GM18498 (cell line): ENCODE measurements at regions not wholly inside any gene's neighbourhood (a gene's known extent, or its start where the extent isn't known, plus 50 kb on each side); places are given as distances from the start of the nearest gene placed in this dataset.

ENCODE experiments used
- ATAC-seq: cut with Tn5 transposase; IDR thresholded peaks from one replicate; pipeline ENCODE4 v1.9.1; 2021; ENCODE audit warnings: mild to moderate bottlenecking, moderate library complexity; ENCODE audit not compliant: unreplicated experiment

DNA sequence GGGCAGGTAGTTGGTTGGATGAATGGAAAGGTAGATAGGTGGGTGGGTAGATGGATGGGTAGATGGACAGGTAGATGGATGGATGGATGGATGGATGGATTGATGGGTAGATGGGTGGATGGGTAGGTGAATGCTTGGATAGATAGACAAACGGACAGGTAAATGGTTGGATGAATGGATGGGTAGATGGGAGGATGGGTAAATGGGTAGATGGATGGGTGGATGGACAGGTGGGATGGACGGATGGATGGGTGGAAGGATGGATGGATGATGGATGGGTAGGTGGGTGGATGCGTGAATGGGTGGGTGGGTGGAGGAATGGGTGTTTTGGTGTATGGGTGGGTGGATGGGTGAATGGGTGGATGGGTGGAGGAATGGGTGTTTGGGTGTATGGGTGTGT, 50.1 kb upstream of the ASAP2 start:
- ATAC-seq, result no peak

DNA sequence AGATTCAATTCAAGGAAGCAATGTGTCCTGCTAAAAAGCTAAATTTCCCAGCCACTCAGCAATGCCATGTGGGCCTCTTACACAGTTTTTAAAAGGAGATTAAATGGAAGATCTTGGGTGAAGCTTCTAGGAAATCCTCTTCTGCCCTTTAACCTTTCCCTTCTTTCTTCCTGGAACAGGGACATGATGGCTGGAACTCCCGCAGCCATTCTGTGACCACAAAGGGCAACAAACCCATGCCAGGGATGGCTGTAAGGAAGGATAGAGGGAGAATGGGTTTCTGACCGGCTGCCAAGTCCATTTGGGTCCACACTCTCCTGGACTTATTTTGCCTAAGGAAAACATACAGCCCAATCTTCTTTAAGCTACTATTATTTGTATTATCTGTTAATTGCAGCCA, 52.6 kb upstream of the ASAP2 start:
- ATAC-seq, result no peak

DNA sequence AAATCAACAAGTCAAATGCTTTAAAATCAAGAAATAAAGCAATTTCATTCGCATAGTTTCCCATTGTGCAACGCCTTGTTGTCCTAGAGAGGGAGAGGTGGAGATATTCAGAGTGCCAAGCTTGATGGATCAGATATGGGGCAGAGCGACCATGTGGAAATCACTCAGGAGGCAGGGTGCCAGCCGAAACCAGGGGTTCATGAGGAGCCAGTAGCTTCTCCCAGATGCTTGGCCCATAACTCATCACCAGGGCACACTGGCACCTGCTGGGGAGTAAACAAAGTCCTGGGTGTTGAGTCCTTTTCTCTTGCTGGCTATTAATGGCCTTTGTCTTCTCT, 53.0 kb upstream of the ASAP2 start:
- no peak for ATAC-seq

DNA sequence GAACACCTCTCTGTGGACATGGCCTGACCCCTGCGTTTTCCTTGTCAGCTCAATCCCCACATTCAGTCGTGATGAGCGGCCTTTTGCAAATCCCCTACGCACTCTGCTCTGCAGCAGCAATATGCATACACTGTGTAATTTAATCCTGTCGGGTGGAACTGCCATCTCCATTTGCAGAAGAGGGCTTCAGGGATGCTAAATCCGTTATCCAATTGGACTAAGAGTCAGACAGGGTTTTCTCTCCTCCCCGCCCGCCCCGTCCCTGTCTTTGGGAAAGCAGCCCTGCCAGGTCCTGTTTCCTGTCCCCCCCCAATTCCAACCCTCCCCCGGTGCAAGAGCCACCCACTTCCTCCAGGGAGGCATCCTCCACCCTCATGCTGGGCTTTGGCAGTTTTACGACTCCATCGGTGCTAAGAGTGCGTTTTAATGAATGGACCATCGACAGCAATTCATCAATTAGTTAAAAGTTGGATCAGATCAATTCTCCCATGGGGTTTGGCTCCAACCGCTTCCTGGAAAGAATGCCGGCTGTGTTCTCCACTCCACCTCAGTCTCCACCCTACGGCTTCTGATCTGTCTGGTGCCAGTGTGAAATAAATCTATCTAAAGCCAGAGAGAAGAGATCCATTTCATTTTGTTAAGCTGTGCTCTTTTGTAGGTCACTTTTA, 53.5 kb upstream of the ASAP2 start:
- ATAC-seq, result no peak

DNA sequence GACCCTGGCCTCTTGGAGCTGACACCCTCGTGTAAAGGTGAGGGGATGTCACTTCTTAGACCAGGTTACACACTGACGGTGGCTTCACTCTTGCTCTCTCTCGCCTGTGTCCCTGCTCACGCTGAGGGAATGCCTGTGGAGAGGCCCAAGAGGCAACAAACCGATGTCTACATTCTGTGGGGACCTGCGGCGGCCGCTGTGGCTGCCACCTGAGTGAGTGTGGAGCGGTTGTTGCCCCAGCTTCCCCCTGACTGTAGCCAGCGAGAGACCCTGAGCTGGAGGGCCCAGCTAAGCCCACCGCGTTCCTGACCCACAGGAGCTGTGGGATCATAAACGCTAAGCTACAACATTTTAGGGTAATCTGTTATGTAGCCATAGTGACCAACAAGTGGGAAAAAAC, 55.7 kb upstream of the ASAP2 start:
- no peak for ATAC-seq

DNA sequence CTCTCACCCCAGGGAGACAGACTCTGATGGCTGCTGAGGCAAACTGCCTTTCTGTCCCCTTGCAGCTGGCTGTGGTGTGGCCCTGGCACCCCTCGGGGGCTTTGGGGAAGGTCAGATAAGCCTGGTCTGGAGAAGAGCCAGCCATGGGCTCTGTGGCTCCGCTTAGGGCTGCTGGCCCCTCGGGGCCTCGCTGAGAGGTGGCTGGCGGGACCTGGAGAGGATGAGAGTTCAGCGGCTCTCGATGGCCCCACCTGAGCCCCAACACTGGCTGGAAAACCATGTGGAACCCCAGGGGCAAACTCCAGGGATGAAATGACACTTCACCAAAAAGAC, 56.1 kb upstream of the ASAP2 start:
- no peak for ATAC-seq

DNA sequence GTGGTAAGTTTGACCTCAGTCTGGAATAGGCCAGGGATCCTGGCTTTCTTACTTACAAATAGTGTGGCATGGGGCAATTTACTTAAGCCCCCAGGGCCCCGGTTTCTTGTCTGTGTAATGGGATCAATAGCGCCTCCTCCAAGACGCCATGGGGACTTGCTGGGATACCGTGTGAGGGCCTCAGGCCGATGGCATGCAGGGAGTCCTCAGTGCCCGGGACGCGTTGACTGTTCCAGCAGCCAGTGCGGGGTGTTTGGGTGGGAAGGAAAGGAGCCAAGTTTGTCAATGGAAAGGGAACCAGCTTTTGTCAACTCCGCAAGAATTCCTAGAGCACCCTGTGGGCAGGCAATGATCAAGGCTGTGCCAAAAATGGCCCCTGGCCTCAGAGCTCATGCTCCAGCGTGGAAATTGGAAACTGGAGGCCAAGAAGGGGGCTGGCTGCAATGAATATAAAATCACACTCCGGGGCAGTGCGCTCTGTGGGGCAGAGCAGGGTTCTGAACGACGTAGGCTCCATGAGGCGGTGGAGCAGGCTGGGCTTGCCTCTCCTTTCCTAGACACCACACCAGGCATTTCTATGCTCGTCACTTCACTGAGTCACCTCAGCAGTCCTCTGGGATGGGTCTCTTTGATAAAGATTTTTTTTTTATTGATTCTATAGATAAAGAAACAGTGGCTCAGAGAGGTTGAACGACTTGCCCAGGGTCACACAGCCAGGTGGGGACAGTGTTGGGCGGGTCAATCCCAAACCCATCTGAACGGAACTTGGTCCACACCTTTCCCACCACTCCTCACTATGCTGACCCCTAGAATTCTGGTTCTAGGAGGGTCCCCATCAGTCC, 56.7 kb upstream of the ASAP2 start:
- ATAC-seq, result no peak

DNA sequence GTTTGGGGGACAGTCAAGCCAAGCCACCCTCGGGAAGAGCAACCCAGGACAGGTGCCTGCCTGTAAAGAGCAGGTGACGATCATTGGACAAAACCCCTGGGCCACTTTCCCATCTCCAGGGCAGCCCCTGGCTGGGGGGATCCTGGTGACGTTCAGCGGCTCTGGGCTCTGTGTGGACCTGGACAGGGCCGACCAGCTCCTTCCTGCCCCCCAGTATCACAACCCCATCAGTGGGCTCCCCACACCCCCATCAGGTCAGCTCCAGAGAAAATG, 57.3 kb upstream of the ASAP2 start:
- no peak for ATAC-seq

DNA sequence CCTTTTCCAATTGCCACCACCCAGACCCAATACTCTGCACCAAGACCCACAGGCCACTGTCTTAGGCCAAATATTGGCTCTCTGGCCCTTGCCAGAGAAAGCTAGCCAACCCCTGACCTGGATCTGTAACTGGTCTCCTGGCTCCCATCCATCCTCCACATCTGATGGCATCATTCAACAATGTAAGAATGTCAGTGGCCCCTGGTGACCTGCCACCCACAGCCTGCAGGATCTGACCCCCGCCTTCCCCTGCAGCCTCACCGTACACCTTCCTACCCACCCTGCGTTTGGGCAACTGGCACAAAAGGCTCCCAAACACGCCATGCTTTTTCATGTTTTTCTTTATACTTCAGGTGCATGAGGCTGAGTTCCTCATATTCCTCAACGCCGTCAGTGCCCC, 60.0 kb upstream of the ASAP2 start:
- no peak for ATAC-seq

DNA sequence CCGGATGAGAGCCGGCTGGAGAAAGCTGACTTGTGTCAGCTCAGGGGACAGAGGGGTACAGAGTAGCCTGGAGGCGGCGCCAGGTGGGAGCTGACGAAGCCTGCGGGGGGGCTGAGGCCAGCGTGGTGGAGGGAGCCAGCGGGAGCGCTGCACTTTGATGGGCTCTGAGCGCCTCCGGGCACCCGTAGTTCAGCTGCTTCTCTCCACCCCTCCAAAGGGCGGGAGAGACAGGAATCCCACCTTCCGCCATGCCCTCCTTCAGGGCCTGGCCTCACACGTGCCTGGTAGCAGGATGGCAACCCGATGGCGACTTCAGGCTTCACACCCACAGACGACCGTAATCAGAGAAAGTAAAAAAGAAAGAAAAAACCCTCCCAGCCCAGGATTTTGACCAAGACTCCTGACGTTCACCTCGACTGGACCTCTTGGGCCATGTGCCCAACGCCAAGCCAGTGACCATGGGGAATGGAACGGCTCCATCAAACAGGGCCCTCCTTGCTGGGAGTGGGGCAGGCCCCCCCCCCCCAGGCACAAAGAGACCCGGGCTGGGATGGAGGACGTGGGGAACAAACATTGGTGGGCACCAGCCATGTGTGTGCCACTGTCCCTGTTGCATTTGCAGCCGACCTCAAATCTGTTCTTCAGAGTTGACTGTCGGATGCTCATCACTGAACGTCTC, 60.7 kb upstream of the ASAP2 start:
- no peak for ATAC-seq

DNA sequence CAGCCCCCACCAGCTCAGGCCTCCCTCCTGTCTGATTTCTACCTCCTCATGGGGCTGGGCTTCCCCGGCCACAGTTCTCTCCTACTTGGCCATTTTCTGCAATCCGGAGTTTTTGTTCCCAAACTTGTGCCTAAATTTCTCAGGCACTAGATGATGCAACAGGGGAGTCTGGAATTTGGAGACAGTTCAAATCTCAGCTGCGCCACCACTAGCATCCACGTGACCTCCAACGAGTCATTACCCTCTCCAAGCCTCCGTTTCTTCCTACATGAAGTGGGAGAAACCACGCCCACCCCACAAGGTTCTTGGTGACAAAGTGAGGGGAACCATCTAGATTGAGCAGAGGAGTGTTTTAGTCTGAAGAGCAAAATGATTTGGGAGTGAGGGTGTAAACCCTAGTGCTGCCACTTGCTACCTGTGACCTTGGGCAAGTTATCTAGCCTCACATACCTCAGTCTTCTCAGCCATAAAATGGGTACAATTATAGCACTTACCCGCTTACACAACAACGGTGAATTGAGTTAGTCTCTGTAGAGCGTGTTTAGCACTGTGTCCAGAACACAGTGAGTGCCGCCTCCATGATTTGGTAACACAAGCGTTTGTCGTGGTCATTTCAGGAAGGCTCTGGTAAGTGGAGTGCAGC, 61.4 kb upstream of the ASAP2 start:
- no peak for ATAC-seq

DNA sequence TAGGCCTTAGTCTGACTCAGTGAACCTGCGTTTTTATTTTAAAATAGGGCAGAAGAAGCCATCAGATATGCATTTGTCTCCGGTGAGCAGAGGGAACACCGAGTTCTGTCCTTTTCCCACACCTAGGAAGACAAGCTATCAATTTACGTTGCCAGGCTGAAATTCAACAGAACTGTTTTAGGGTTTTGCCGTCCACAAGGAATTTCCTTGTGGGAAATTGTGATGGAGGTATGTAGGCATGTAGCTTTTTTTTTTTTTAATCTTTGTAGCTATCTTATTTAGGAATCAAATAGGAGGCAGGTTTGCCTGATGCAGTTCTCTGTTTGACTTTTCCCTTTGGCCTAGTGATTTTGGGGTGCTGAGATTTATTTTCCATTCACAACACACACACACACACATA, 62.0 kb upstream of the ASAP2 start:
- ATAC-seq, result no peak

DNA sequence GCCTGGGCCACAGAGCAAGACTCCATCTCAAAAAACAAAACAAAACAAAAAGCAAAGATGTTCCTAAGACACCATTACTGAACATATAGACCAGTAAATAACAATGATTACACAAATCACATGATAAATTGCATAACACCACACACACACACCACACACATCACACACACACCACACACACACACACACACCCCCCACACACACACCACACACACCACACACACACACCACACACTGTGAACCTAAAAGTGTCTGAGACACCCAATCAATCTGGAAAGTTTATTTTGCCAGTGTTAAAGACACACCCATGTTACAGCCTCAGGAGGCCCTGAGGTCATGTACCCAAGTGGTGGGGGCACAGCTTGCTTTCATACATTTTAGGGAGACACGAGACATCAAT, 62.6 kb upstream of the ASAP2 start:
- no peak for ATAC-seq

DNA sequence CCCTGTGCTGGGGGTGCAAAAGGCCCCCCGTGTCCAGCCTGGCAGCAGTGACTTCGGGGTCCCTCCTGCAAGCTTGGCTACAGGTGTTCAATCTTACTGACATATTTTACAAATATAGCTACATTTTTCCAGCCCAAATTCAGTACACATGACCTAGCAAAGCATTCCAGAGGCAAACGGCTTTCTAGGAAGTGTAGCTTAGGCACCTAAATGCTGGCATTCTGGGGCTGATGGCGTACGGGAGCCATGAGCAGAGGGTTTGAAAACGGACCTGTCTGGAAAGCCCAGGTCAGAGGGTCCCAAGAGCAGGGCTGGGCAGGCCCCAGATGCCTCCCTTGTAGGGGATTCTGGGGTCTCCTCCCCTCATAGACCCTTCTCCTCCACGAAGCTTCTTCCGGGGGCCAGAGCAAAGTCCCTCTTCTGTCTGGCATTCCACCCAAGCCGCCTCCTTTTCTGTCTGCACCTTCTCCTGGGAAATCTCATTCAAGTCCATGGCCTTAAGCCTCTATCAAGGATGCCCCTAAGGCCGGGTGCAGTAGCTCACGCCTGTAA, 63.3 kb upstream of the ASAP2 start:
- ATAC-seq, result no peak

DNA sequence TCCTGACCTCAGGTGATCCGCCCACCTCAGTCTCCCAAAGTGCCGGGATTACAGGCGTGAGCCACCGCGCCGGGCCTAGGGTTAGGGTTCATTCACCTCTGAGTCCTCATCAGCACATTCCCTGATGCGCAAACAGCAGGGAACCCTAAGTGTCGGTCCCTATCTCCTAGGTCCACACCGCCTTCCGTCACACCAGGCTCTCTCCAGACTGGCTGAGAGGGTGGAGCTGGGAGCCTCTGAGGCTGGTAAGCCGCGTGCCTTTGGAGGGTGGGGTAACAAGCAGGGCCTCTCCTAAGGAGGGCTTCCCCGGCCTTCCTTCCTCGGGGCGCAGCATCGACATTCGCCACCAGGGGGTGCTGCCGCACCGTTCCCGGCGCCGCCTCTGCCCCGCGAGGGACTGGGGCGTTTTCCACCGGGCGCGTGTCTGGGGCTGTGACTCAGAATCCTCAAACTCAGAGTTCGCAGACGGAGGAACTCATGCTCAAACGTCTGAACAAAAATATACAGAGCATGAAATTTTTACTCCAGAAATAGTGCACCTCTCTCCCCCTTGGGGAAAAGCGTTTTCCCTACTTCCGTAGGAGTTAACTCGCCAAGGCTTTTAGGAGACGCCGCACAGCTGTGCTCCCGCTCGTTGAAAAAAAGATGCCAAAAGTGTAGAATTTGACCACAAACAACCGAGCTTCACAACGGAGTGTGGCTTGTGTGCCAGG, 63.9 kb upstream of the ASAP2 start:
- ATAC-seq, result peak; percentile 94

DNA sequence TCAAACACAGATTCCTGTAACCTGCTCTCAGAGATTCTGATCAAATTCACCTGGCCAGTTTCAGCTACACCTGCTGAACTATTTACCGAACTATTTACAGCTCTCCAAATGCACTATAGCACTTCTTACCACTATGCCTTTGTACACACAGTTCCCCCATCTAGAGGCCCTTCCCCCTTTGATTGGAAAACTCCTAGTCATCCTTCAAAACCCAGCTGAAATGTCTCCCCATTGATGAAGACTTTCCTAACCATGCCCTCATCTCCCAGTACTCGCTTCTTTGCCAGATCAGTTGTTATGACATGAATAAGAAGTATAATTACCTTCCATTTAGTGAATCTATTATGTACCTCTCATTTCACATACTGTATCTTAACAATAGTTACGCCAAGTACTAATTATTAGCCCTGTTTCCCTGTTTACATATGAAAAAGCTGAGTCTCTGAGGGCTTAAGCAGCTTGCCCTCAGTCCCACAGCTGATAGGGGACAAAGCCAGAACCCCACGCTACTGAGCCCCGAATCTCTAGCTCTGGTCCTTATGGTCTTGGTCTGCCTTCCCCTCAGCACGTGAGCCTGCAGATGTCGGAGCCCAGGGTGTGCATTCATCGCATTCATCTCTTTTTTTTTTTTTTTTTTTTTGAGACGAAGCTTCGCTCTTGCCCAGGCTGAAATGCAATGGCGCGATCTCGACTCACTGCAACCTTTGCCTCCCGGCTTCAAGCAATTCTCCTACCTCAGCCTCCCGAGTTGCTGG, 64.7 kb upstream of the ASAP2 start:
- no peak for ATAC-seq

DNA sequence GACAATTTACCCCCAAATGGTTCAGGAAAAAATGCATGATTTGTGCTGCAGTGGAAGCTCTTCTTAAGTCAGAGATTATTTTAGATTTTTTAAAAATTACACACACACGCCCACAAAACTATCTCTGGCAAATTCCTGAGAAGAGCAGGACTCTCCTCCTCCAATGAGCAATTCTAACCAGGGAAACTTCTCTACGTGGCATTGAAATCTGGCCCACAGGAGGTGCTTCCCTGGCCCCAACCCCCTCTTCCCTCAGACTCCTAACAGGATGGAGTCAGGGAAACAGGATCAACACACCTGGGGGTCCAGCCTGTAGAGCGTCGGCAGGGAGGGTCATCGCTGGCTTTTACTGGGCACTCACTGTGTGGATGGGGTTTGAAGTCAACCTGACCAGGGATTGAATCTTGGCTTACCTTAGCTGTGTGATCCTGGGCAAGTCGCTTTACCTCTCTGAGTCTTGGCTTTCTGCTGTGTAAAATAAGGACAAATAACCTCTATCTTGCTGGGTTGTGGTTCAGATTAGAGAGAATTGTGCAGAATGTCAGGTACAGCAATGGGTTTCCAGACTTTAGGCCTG, 65.4 kb upstream of the ASAP2 start:
- ATAC-seq, result no peak

DNA sequence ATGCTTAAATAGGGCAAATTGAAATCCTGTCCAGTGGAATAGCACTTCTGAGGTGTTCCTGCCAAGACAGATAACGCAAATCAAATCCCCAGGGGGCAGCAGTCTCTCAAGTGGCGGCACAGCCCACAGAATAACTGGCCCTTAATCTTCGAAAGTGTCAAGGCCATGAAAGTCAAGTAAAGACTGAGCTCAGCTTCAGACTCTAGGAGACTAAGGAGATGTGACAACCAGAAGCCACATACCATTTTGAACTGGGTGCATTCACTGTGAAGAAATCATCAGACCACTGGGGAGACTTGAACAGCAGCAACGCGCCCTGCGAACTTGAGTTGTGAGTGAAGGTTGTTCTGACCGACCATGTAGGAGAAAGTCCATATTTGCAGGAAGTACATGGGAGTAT, 66.0 kb upstream of the ASAP2 start:
- ATAC-seq, result no peak

DNA sequence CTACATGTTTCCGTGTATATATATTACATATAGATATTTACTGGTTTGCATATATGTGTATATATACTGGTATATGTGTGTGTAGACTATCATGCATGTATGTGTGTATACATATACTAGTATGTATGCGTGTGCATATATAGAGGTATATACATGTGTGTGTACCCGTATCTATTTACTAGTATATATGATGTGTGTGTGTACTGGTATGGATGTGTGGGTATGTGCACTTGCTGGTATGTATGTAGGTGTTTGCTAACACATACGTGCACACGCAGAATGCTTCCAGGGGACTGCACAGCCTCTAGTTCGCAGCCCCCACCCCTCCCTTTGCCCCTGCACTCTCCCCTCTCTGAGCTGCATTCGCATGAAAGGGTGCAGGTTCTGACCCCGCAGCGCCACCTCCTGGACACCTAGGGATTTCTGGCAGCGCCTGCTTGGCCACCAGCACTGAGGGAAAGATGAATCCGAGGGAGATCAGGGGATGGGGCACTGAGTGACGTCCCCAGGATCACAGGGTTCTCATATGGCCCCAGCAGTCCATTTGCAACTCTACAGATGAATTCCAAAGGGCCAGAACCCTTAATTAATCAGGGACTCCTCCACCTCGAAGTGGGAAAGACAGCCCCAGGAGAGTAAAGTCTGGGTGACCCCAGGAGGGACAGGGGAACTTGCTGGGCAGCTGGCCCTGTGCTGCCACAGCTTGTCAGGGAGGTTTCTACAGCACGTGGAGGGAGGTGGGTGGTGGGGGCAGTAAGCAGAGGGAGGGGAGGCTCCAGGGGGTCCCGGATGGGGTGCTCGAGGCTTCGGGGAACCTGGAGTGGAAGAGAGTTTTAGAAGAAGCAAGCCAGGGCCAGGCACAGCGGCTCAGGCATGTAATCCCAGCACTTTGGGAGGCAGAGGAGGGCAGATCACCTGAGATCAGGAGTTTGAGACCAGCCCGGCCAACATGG, 66.8 kb upstream of the ASAP2 start:
- peak; percentile 42 for ATAC-seq
